Transverse colon (tissue), 4 donors: ENCODE measurements at regions not wholly inside any gene's neighbourhood (a gene's known extent, or its start where the extent isn't known, plus 50 kb on each side); places are given as distances from the start of the nearest gene placed in this dataset.

Source experiments
- DNase-seq: peaks from one replicate; pipeline ENCODE4 v3.0.0-alpha.2; 2019
- H3K27ac ChIP-seq, 4 donors: fragments of 200-600 bp; sonication (generic); 2 replicates each; pipeline ENCODE4 v1.5.1; 2016 to 2018; ENCODE audit warnings: inconsistent platforms in 4 of 4
- H3K27me3 ChIP-seq: fragments of 200-600 bp; sonication (generic); 2 replicates; pipeline ENCODE4 v1.5.1; 2017; ENCODE audit warnings: inconsistent platforms
- H3K36me3 ChIP-seq, 4 donors: fragments of 200-600 bp; sonication (generic); 2 replicates each; pipeline ENCODE4 v1.5.1; 2017 to 2019; ENCODE audit warnings: inconsistent platforms in 4 of 4
- H3K4me1 ChIP-seq, 4 donors: fragments of 200-600 bp; sonication (generic); 2 replicates each; pipeline ENCODE4 v1.5.1; 2017 to 2020; ENCODE audit warnings: inconsistent platforms in 4 of 4
- H3K4me3 ChIP-seq, 4 donors: fragments of 200-600 bp; sonication (generic); 1 replicate in 1 of 4; 2 replicates in 3 of 4; pipeline versions ENCODE4 v1.5.1 to v1.6.1; 2017 to 2019; ENCODE audit warnings: inconsistent platforms in 4 of 4
- H3K9me3 ChIP-seq, 2 donors: fragments of 200-600 bp; sonication (generic); 2 replicates each; pipeline ENCODE4 v1.5.1; 2017 to 2019; ENCODE audit warnings: inconsistent platforms in 2 of 2
- CTCF ChIP-seq, 5 experiments: fragments of 200-600 bp in 3 of 5; fragments of 450-650 bp in 2 of 5; sonication (generic) in 3 of 5; IDR thresholded peaks; 1 replicate in 2 of 5; 2 replicates in 3 of 5; pipeline ENCODE4 v1.5.1; 2016 to 2017; ENCODE audit warnings: antibody characterized with exemption in 5 of 5, inconsistent platforms in 3 of 5, mild to moderate bottlenecking in 2 of 5, moderate library complexity in 1 of 5
- EP300 ChIP-seq: sonication (generic); formaldehyde crosslinking; IDR thresholded peaks from one replicate; pipeline ENCODE4 v1.6.1; 2017; ENCODE audit warnings: antibody characterized with exemption, low read depth
- POLR2A ChIP-seq: fragments of 450-650 bp; IDR thresholded peaks from one replicate; pipeline ENCODE4 v1.6.1; 2016; ENCODE audit warnings: antibody characterized with exemption, mild to moderate bottlenecking, moderate library complexity
- POLR2AphosphoS5 ChIP-seq, 3 donors: sonication (generic); formaldehyde crosslinking; IDR thresholded peaks; one replicate each; pipeline ENCODE4 v1.6.1; 2016; ENCODE audit warnings: antibody characterized with exemption in 3 of 3
- WGBS, 2 donors: methylation state at CpG; one replicate each; pipeline ENCODE4 v1.1.5; 2018; ENCODE audit warnings: low coverage in 1 of 2; 5-methylcytosine and 5-hydroxymethylcytosine counted together
- in situ Hi-C, 4 donors: fragments of 200-750 bp; cut with MboI; loops; one replicate each; pipeline versions ENCODE4 v1.15.0 to v1.15.1; 2017; ENCODE audit warnings: low sequenced_read_pairs in 3 of 4, low pct_ligation_motif_present in 1 of 4, low pct_unique_long_range_greater_than_20kb in 1 of 4
- intact Hi-C: fragments of 100-400 bp; cut with DNase I; formaldehyde crosslinking; loops from one replicate; pipeline ENCODE4 v1.15.1; 2023; ENCODE audit warnings: low total_unique reads

- Histone ChIP-seq H3K27ac (no peak overlapping the region), H3K4me3 (no peak overlapping the region), H3K36me3 (no peaks in the 10 kb centered on the region), H3K4me1 (no peaks in the 10 kb centered on the region), H3K9me3 (peaks cover 0 to 3% of the 10 kb centered on the region in 2 donors), H3K27me3 (no peaks in the 10 kb centered on the region)
- WGBS, 2 donors, result 83 to 84% methylated on average over 1 of the region's 1 CpG
- TF ChIP-seq POLR2A (no peak), CTCF (IDR thresholded peaks at IDR 0.05) (no peak), POLR2AphosphoS5 (IDR thresholded peaks at IDR 0.05) (no peak), EP300 (no peak)
- in situ Hi-C loops, result no loop called here
- no peak for DNase-seq
- intact Hi-C loops, result no loop called here
These were observed 300.9 kb upstream of the G2E3 start for GRCh38 chr14:30257946-30258661.

GRCh38 chr14:30260833-30261607 is 297.9 kb upstream of the G2E3 start:
- 72 to 77% methylated on average over 5 to 9 of the region's 9 CpGs for WGBS, 2 donors
- Histone ChIP-seq H3K4me3 (no peak overlapping the region), H3K27me3 (no peaks in the 10 kb centered on the region), H3K4me1 (no peaks in the 10 kb centered on the region), H3K27ac (no peak overlapping the region), H3K36me3 (no peaks in the 10 kb centered on the region), H3K9me3 (no peaks in the 10 kb centered on the region)
- no peak for TF ChIP-seq CTCF (IDR thresholded peaks at IDR 0.05)
- TF ChIP-seq EP300, result no peak
- TF ChIP-seq POLR2A, result no peak
- TF ChIP-seq POLR2AphosphoS5 (IDR thresholded peaks at IDR 0.05), result no peak
- DNase-seq, result no peak
- in situ Hi-C loops, result no loop called here
- intact Hi-C loops, result no loop called here

DNA sequence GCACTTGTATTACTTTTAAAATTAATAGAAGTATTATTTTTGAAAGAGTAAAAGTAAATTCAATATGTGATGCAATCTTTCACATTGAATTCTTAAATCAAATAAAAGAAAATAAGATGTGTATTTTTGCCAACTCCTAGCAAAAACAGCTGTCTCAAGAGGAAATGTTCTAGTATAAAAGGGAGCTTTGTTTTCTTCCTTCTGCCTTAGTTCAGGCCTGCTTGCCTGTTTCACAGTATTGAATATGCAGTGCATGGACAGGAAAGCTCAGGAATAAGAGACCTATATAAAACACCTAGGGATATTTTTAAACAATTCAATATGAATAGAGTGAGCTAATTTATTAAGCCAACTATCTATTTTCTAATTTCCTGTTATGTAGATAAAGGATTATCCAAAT is 294.8 kb upstream of the G2E3 start:
- Histone ChIP-seq H3K4me3 (no peak overlapping the region), H3K36me3 (no peaks in the 10 kb centered on the region), H3K27me3 (no peaks in the 10 kb centered on the region), H3K9me3 (no peaks in the 10 kb centered on the region), H3K4me1 (no peaks in the 10 kb centered on the region), H3K27ac (no peak overlapping the region)
- intact Hi-C loops, result no loop called here
- no peak for DNase-seq
- TF ChIP-seq CTCF (IDR thresholded peaks at IDR 0.05), result no peak
- TF ChIP-seq POLR2AphosphoS5 (IDR thresholded peaks at IDR 0.05), result no peak
- TF ChIP-seq POLR2A, result no peak
- TF ChIP-seq EP300, result no peak
- in situ Hi-C loops, result no loop called here

- no peak overlapping the region for H3K27ac ChIP-seq
- in situ Hi-C loops (no loop called here), intact Hi-C loops (no loop called here)
- H3K27me3 ChIP-seq, result no peaks in the 10 kb centered on the region
- no peaks in the 10 kb centered on the region for H3K9me3 ChIP-seq
- no peak overlapping the region for H3K4me3 ChIP-seq
- DNase-seq, result no peak
- no peaks in the 10 kb centered on the region for H3K36me3 ChIP-seq
- no peak for TF ChIP-seq EP300
- TF ChIP-seq POLR2A, result no peak
- 80 to 90% methylated on average over 3 of the region's 3 CpGs for WGBS, 2 donors
- H3K4me1 ChIP-seq, result peaks cover 0 to 3% (median 0%) of the 10 kb centered on the region in 4 donors
These were observed 292.7 kb upstream of the G2E3 start for GRCh38 chr14:30266290-30266689.
